Peyer's patch (tissue), 4 donors: ENCODE measurements at regions not wholly inside any gene's neighbourhood (a gene's known extent, or its start where the extent isn't known, plus 50 kb on each side); places are given as distances from the start of the nearest gene placed in this dataset.

Experiments used
- DNase-seq, 3 donors: peaks; one replicate each; pipeline ENCODE4 v3.0.0-alpha.2; 2017 to 2019
- H3K27ac ChIP-seq, 4 donors: fragments of 200-600 bp; sonication (generic); one replicate each; pipeline ENCODE4 v1.5.1; 2016 to 2019
- H3K27me3 ChIP-seq, 2 donors: fragments of 200-600 bp; sonication (generic); one replicate each; pipeline ENCODE4 v1.5.1; 2019
- H3K36me3 ChIP-seq, 3 donors: fragments of 200-600 bp; sonication (generic); one replicate each; pipeline ENCODE4 v1.5.1; 2016 to 2019
- H3K4me1 ChIP-seq, 4 donors: fragments of 200-600 bp; sonication (generic); one replicate each; pipeline ENCODE4 v1.5.1; 2016 to 2019
- H3K4me3 ChIP-seq, 4 donors: fragments of 200-600 bp; sonication (generic); 1 replicate in 3 of 4; 2 replicates in 1 of 4; pipeline ENCODE4 v1.5.1; 2016 to 2019; ENCODE audit warnings: mild to moderate bottlenecking in 1 of 4
- H3K9me3 ChIP-seq, 4 donors: fragments of 200-600 bp; sonication (generic); one replicate each; pipeline ENCODE4 v1.5.1; 2016 to 2019; ENCODE audit warnings: mild to moderate bottlenecking in 1 of 4
- POLR2A ChIP-seq, 2 donors: fragments of 450-650 bp; IDR thresholded peaks; one replicate each; pipeline ENCODE4 v1.5.1; 2017; ENCODE audit warnings: antibody characterized with exemption in 2 of 2, mild to moderate bottlenecking in 2 of 2, moderate library complexity in 2 of 2
- TF ChIP-seq, protein P1 (sequence below), 6 experiments: fragments of 450-650 bp in 4 of 6; fragments of 200-600 bp in 2 of 6; sonication (generic) in 1 of 6; IDR thresholded peaks; one replicate each; pipeline ENCODE4 v1.5.1; 2017 to 2019; ENCODE audit warnings: antibody characterized with exemption in 6 of 6, mild to moderate bottlenecking in 3 of 6, moderate library complexity in 1 of 6

DNA sequence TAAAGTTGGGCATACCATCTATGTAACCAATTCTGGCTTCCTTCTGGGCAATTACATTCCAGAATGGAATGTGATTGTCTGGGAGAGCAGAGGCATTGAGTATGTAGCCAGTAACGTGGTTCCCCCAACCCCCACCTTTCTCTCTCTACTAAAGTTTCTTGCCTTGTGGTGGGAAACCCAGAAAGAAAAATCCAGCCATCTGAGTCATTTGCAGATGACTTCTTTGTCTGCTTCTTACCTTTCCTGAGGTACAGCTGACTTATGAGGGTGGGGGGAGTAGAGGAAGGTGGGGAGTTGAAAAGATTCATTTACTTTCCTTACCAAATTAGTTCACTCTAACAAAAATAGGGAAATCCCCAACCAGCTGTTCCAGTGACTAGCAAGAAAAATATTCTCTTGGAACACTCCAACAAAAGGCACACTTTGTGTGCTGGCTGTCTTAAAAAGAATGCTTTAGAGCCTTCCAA lies 112.1 kb upstream of the FRMD6 start:
- no peak overlapping the region for H3K27ac ChIP-seq
- no peaks in the 10 kb centered on the region for H3K9me3 ChIP-seq
- H3K36me3 ChIP-seq: no peaks in the 10 kb centered on the region
- H3K27me3 ChIP-seq: no peaks in the 10 kb centered on the region
- H3K4me1 ChIP-seq: no peaks in the 10 kb centered on the region
- TF ChIP-seq POLR2A (IDR thresholded peaks at IDR 0.05): no peak
- DNase-seq: no peak
- no peak overlapping the region for H3K4me3 ChIP-seq

DNA sequence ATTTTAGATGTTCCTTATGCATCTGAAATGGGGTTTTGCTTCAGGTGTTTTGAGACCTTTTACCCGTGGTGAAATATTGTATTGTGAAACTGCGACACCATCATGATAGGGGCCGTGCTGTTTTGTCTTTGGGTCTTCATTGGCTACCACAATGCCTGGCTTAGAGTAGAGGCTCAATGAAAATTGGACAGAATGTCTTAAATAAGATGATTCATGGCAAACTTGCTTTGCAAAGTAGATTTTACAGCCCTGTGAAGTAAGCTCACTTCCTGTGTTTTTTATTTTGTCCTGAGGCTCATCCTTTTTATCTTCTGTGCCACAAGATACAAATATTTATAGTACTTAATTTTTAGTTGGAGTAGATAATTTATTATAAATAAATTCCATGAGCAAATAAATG lies 111.3 kb upstream of the FRMD6 start:
- Histone ChIP-seq H3K27me3 (no peaks in the 10 kb centered on the region), H3K27ac (no peak overlapping the region), H3K9me3 (no peaks in the 10 kb centered on the region), H3K4me1 (no peaks in the 10 kb centered on the region), H3K4me3 (no peak overlapping the region), H3K36me3 (no peaks in the 10 kb centered on the region)
- no peak for DNase-seq
- TF ChIP-seq POLR2A (IDR thresholded peaks at IDR 0.05): no peak

DNA sequence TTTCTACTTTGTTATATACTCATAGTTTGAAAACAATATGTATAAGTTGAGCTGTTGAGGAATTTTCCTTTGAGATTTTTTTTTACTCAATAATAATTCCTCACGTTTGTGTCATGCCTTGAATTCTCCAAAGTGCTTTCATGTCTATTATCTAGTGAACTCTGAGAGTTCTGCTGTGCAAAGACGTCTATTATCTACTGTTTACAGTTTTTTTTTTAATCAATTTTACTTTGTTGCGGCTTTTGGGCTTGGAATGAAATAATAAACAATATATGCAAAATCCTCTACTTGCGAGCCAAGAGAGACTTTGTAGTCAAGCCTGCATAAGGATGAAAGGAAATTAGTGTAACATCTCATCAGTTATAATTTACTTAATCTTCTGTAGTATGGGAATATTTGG lies 107.2 kb upstream of the FRMD6 start:
- Histone ChIP-seq H3K9me3 (no peaks in the 10 kb centered on the region), H3K36me3 (no peaks in the 10 kb centered on the region), H3K27ac (no peak overlapping the region), H3K4me1 (no peaks in the 10 kb centered on the region), H3K27me3 (no peaks in the 10 kb centered on the region), H3K4me3 (no peak overlapping the region)
- TF ChIP-seq, protein P1, sequence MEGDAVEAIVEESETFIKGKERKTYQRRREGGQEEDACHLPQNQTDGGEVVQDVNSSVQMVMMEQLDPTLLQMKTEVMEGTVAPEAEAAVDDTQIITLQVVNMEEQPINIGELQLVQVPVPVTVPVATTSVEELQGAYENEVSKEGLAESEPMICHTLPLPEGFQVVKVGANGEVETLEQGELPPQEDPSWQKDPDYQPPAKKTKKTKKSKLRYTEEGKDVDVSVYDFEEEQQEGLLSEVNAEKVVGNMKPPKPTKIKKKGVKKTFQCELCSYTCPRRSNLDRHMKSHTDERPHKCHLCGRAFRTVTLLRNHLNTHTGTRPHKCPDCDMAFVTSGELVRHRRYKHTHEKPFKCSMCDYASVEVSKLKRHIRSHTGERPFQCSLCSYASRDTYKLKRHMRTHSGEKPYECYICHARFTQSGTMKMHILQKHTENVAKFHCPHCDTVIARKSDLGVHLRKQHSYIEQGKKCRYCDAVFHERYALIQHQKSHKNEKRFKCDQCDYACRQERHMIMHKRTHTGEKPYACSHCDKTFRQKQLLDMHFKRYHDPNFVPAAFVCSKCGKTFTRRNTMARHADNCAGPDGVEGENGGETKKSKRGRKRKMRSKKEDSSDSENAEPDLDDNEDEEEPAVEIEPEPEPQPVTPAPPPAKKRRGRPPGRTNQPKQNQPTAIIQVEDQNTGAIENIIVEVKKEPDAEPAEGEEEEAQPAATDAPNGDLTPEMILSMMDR (IDR thresholded peaks at IDR 0.05): no peak
- TF ChIP-seq POLR2A (IDR thresholded peaks at IDR 0.05): no peak
- no peak for DNase-seq

DNA sequence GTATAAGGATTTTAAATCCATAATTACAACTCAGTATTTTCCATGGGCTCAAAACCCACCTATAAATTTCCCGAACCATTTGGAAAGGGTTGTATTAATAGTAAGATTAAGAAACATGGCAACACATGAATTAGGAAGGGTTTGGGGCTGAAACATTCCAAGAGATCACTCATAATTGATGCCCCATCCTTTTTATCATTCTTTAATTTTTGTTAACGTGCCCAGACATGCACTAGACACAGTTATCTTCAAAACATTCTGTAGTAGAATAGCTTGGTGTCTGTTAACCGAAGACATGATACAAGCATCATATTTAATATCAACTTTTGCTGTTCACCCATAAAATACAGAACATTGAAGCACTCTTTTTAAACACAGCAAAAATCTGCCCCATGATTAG lies 106.8 kb upstream of the FRMD6 start:
- DNase-seq: no peak
- Histone ChIP-seq H3K9me3 (no peaks in the 10 kb centered on the region), H3K36me3 (no peaks in the 10 kb centered on the region), H3K4me1 (no peaks in the 10 kb centered on the region), H3K27ac (no peak overlapping the region), H3K27me3 (no peaks in the 10 kb centered on the region), H3K4me3 (no peak overlapping the region)
- no peak for TF ChIP-seq POLR2A (IDR thresholded peaks at IDR 0.05)
- TF ChIP-seq, protein P1 (IDR thresholded peaks at IDR 0.05): no peak

DNA sequence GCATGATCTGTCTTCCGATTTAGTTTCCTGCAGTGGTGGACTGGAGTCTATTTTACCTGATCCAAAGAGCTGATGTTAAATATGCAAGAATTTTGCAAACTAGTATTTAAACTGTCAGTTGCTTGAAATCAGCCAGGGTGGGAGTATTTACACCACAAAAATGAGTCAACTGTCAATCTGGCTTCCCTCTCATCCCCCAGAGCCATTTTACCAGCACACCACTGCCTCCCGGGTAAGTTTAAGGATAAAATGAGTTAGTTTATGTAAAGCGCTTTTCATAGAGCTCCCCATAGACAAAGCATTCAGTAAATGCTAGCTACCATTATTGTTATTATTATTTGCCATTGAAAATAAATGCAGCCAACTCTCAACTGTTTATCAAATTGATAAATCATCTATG lies 106.3 kb upstream of the FRMD6 start:
- Histone ChIP-seq H3K27me3 (no peaks in the 10 kb centered on the region), H3K27ac (no peak overlapping the region), H3K4me3 (no peak overlapping the region), H3K36me3 (no peaks in the 10 kb centered on the region), H3K9me3 (no peaks in the 10 kb centered on the region), H3K4me1 (no peaks in the 10 kb centered on the region)
- no peak for DNase-seq
- no peak for TF ChIP-seq POLR2A (IDR thresholded peaks at IDR 0.05)
- TF ChIP-seq, protein P1 (IDR thresholded peaks at IDR 0.05): no peak

DNA sequence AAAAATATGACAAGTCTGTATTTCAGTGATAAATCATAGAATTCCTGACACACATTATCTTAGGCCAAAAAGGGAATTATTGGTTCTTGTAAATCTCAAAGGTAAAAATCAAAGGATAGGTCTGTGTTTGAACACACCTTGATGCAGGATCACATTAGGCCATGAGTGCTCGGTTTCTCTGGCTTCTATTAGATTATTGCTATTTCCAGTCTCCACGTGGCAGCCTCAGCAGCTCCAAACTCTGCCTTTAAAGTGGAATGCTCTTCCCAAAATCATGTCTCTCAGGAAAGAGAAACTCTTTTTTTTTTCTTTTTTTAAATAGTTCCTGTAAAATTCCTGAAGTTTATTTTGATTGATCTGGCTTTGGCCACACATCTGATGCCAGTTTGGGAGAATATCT lies 105.6 kb upstream of the FRMD6 start:
- no peaks in the 10 kb centered on the region for H3K27me3 ChIP-seq
- H3K36me3 ChIP-seq: no peaks in the 10 kb centered on the region
- DNase-seq: no peak
- no peaks in the 10 kb centered on the region for H3K4me1 ChIP-seq
- H3K27ac ChIP-seq: no peak overlapping the region
- H3K4me3 ChIP-seq: no peak overlapping the region
- no peaks in the 10 kb centered on the region for H3K9me3 ChIP-seq
- TF ChIP-seq, protein P1 (IDR thresholded peaks at IDR 0.05): no peak
- no peak for TF ChIP-seq POLR2A (IDR thresholded peaks at IDR 0.05)

DNA sequence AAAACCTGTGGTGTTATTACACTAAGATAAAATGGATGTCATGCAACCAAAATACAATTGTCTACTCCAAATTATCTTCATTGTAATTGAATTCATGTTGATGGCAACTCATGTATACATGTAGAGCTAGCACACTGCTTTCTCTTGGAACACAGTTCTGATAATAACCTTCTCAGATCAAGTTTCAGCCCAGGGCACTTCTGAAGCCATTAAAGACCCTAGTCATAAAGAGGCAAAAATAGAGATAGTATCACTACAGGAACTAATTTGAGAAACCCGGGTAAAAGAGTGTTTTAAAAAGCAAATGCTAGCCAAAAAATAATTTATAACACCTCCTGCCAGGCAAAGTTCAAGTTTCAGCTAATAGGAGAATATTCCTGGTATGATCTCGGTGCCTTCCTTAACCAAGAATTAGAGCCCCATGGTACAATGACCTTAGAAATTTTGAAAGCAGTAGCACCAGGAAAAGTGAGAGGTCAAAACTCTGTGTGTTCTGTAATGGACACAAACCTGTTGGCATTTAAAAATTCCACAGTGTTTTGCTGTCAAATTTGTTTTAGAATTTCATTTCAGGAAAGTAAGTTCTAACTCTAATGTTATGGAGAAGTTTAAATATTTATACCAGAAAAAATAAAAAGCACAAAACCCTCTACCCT lies 105.0 kb upstream of the FRMD6 start:
- Histone ChIP-seq H3K27ac (peak overlapping the region in 1 of 4 donors; percentile 52), H3K36me3 (no peaks in the 10 kb centered on the region), H3K27me3 (no peaks in the 10 kb centered on the region), H3K4me3 (no peak overlapping the region), H3K4me1 (no peaks in the 10 kb centered on the region), H3K9me3 (no peaks in the 10 kb centered on the region)
- no peak for DNase-seq
- TF ChIP-seq, protein P1 (IDR thresholded peaks at IDR 0.05): no peak
- TF ChIP-seq POLR2A (IDR thresholded peaks at IDR 0.05): no peak
